Stomach (tissue), 4 donors: ENCODE measurements at regions not wholly inside any gene's neighbourhood (a gene's known extent, or its start where the extent isn't known, plus 50 kb on each side); places are given as distances from the start of the nearest gene placed in this dataset.

Experiments used
- EP300 ChIP-seq: sonication (generic); formaldehyde crosslinking; IDR thresholded peaks from one replicate; pipeline ENCODE4 v1.6.1; 2017; ENCODE audit warnings: antibody characterized with exemption
- POLR2A ChIP-seq, 4 donors: fragments of 450-650 bp; IDR thresholded peaks; one replicate each; pipeline ENCODE4 v1.6.1; 2016; ENCODE audit warnings: antibody characterized with exemption in 4 of 4, control low read depth in 2 of 4, mild to moderate bottlenecking in 1 of 4, moderate library complexity in 1 of 4
- TF ChIP-seq, protein P1 (sequence below), 7 experiments: fragments of 450-650 bp in 4 of 7; fragments of 200-600 bp in 3 of 7; sonication (generic) in 3 of 7; IDR thresholded peaks; one replicate each; pipeline ENCODE4 v1.5.1; 2016 to 2019; ENCODE audit warnings: antibody characterized with exemption in 7 of 7, control low read depth in 2 of 7, mild to moderate bottlenecking in 1 of 7

DNA sequence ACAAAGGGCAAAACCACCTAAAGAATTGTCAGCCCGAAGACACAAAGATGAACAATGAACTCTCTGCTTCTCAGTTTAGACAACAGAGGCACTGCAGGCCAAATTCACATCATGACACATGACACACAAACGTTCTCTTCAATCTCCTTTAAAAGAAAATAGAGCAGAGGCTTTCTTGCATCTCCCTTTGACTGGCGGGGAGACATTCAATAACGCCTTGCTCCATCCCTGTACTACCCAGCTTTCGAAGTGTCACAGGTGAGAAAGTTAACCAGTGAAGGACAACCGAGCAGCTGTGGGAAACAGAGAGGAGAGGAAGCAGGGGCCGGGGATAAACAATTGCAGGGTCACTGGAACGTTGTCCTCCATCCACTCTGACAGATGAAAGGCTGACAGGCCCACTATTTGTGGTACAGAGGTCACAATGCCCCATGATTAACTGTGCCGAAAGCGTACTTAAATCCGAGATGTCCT is 130.8 kb downstream of the PHLDA1 start:
- TF ChIP-seq, protein P1, sequence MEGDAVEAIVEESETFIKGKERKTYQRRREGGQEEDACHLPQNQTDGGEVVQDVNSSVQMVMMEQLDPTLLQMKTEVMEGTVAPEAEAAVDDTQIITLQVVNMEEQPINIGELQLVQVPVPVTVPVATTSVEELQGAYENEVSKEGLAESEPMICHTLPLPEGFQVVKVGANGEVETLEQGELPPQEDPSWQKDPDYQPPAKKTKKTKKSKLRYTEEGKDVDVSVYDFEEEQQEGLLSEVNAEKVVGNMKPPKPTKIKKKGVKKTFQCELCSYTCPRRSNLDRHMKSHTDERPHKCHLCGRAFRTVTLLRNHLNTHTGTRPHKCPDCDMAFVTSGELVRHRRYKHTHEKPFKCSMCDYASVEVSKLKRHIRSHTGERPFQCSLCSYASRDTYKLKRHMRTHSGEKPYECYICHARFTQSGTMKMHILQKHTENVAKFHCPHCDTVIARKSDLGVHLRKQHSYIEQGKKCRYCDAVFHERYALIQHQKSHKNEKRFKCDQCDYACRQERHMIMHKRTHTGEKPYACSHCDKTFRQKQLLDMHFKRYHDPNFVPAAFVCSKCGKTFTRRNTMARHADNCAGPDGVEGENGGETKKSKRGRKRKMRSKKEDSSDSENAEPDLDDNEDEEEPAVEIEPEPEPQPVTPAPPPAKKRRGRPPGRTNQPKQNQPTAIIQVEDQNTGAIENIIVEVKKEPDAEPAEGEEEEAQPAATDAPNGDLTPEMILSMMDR (IDR thresholded peaks at IDR 0.05), result no peak
- no peak for TF ChIP-seq POLR2A (IDR thresholded peaks at IDR 0.05)
- TF ChIP-seq EP300, result no peak
